Activated CD4-positive, alpha-beta memory T cell treated with anti-CD3 and anti-CD28 coated beads, Interleukin-2, amount 10 ng/mL, durations not matched to agents 7 days and 5 days (primary cell): ENCODE measurements at regions not wholly inside any gene's neighbourhood (a gene's known extent, or its start where the extent isn't known, plus 50 kb on each side); places are given as distances from the start of the nearest gene placed in this dataset.
"Not testable (repeated sequence)": the region's sequence is repeated elsewhere in the genome, so short reads cannot be mapped to it uniquely, and the experiment has no call there.

Experiments used
- CTCF ChIA-PET: fragments of 350-600 bp; sonication (Branson Sonifier 250); formaldehyde crosslinking; loops from one replicate; lab custom pipeline; 2021; ENCODE audit warnings: antibody characterized with exemption, inconsistent platforms; lab: Charles Lee
- POLR2A ChIA-PET: fragments of 350-600 bp; sonication (Branson Sonifier 250); formaldehyde crosslinking; loops from one replicate; lab custom pipeline; 2021; ENCODE audit warnings: antibody characterized with exemption; lab: Charles Lee
- DNase-seq: peaks from one replicate; pipeline ENCODE4 v3.0.0-alpha.2; 2020
- H3K27ac Mint-ChIP-seq: one replicate; pipeline ENCODE4 v1.8.0; 2021; ENCODE audit warnings: mild to moderate bottlenecking, mixed read lengths
- H3K27me3 Mint-ChIP-seq: one replicate; pipeline ENCODE4 v1.8.0; 2021; ENCODE audit warnings: mixed read lengths
- H3K36me3 Mint-ChIP-seq: one replicate; pipeline ENCODE4 v1.8.0; 2021; ENCODE audit warnings: low read depth, mixed read lengths
- H3K4me1 Mint-ChIP-seq: one replicate; pipeline ENCODE4 v1.8.0; 2021; ENCODE audit warnings: mixed read lengths
- H3K4me3 Mint-ChIP-seq: one replicate; pipeline ENCODE4 v1.8.0; 2021; ENCODE audit warnings: mild to moderate bottlenecking, mixed read lengths
- H3K9me3 Mint-ChIP-seq: one replicate; pipeline ENCODE4 v1.8.0; 2021; ENCODE audit warnings: mixed read lengths

DNA sequence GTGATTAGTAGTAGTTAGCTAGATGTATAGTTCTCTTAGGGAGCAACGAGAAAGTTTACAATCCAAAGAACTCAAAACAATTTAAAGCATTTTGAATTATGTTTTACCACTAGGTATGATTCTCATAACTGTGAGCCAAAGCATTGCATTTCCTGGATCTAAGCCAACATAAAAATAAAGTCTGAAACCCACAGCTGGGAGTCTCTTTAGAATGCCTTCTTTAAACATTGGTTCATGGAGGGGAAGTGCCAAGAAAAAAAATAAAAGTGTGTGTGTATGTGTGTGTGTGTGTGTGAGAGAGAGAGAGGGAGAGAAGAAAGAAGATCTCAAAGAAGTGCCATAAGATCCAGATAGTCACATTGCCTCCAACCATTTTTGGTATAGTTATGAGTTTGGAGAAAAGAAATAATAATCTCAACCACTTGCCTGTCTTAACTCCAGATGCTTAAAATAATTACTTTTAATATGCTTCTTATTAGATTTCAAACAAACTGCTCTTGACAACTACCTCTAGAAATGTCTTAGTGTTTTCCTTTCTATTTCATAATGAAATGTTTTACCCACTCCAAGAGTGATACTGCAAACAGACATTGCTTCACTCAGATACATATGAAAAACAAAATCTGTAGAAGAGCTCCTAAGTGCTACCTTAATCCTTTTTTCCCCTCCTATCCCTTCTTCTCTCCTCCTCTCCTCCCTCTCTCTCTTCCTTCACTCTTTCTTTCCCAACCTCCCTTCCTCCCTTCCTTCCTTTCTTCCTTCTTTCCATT lies 554.1 kb downstream of the KCTD12 start:
- CTCF ChIA-PET = no interaction called here
- no peaks in the 10 kb centered on the region for H3K9me3 Mint-ChIP-seq
- no peaks in the 10 kb centered on the region for H3K27me3 Mint-ChIP-seq
- POLR2A ChIA-PET = no interaction called here
- no peak overlapping the region for H3K4me3 Mint-ChIP-seq
- H3K36me3 Mint-ChIP-seq = no peaks in the 10 kb centered on the region
- no peak overlapping the region for H3K27ac Mint-ChIP-seq
- DNase-seq = no peak
- no peaks in the 10 kb centered on the region for H3K4me1 Mint-ChIP-seq

DNA sequence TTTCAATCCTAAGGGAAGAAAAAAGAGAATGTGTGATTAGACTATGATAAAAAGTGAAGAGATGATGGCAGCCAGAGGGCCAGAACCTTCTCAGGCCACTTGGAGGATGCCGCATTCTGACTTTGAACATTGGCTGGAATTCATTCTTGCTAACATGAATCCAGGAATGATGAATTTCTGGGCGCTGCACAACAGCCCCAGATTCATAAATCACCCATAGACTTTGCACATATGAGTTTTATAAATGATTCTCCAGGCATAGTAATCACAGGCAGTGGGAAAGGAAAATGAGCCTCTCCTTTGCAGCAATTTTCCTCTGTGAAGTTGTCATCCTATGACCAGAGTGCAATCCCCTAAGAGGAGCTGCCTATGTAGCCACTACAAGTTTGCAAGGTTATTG lies 555.4 kb downstream of the KCTD12 start:
- H3K4me3 Mint-ChIP-seq = no peak overlapping the region
- H3K36me3 Mint-ChIP-seq = no peaks in the 10 kb centered on the region
- H3K9me3 Mint-ChIP-seq = no peaks in the 10 kb centered on the region
- ChIA-PET POLR2A (no interaction called here), CTCF (no interaction called here)
- no peaks in the 10 kb centered on the region for H3K27me3 Mint-ChIP-seq
- H3K4me1 Mint-ChIP-seq = no peaks in the 10 kb centered on the region
- H3K27ac Mint-ChIP-seq = no peak overlapping the region
- no peak for DNase-seq

DNA sequence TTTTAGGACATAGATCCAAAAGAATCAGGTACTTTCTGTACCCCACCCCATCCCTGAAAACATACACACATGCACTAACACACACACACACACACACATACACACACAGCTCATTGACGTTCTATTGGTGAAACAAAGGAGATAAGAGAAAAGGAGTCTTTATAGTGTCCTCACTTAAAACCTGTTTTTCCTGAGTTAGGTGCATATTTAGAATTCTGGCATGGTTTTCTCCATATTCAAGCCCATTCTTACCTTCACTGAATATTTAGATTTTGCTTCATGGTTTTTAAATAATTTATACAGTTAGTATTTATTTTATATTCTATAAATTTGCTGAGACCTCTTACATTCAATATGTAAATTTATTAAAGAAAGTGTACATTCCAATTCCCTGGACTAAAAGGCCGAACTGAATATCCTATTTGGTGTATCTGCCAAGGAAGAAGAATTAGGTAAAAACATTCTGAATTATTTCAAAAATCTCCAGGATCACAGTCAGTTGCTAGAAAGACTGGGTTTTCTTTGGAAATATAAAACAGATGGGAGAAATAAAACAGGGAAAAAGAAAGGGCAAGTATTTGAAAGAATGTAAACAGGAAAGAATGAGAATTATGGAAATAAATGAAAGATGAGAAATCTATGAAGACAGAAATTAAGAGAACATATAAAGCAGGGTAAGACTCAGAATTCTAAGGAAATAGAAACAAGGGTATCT lies 556.2 kb downstream of the KCTD12 start:
- Mint-ChIP-seq H3K4me3 (no peak overlapping the region), H3K27me3 (no peaks in the 10 kb centered on the region), H3K27ac (no peak overlapping the region), H3K4me1 (no peaks in the 10 kb centered on the region), H3K9me3 (no peaks in the 10 kb centered on the region), H3K36me3 (no peaks in the 10 kb centered on the region)
- no peak for DNase-seq
- ChIA-PET CTCF (no interaction called here), POLR2A (no interaction called here)

DNA sequence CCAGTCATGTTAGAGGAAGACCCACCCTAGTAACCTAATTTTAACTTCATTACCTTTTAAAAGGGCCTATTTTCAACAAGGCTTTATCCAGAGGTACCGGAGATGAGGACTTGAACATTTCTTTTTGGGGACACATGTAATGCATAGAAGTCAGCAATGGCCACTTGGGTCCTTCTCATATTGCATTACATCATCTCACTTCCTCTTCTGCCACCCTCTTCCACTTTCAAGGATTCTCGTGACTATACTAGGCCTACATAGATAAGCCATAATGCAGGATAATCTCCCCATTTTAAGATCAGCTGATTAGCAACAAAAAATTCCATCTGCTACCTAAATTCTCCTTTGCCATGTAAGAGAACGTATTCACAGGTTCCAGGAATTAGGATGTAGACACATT lies 557.2 kb downstream of the KCTD12 start:
- no peak overlapping the region for H3K4me3 Mint-ChIP-seq
- no peak overlapping the region for H3K27ac Mint-ChIP-seq
- H3K4me1 Mint-ChIP-seq = no peaks in the 10 kb centered on the region
- no peaks in the 10 kb centered on the region for H3K36me3 Mint-ChIP-seq
- ChIA-PET CTCF (no interaction called here), POLR2A (no interaction called here)
- H3K27me3 Mint-ChIP-seq = no peaks in the 10 kb centered on the region
- no peak for DNase-seq
- H3K9me3 Mint-ChIP-seq = no peaks in the 10 kb centered on the region

DNA sequence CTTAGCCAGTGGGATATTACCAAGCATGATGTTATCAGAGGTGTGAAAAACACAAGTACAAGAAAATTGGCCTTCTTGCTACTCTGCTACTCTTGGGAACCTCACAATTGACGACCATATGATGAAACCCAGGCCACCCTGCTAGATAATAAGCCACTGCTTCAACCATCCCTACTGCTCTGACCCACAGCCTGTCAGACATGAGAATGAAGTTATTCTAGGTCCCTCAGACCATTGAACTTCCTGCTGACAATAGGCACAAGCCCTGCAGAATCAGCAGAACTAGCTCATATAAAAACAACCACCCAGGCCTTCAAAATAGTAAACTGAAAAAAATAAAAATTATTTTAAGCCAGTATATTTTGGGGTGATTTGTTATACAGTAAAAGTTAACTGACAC lies 559.9 kb downstream of the KCTD12 start:
- H3K36me3 Mint-ChIP-seq = no peaks in the 10 kb centered on the region

DNA sequence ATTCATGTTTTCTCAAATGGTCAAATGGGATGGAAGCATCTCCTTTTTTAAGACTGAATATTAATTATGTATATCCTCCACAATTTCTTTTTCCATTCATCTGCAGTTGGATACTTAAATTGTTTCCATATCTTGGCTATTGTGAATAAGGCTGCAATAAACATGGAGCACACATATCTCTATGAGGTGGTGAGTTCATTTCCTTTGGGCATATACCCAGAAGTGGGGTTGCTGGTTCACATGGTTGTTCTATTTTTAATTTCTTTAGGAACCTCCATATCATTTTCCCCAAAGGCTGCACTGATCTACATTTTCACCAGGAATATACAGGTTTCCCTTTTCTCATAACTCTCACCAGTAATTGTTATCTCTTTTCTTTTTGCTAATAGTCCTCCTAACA lies 566.3 kb downstream of the KCTD12 start:
- DNase-seq = no peak
- no peaks in the 10 kb centered on the region for H3K27me3 Mint-ChIP-seq
- no peaks in the 10 kb centered on the region for H3K36me3 Mint-ChIP-seq
- no peaks in the 10 kb centered on the region for H3K9me3 Mint-ChIP-seq
- no peaks in the 10 kb centered on the region for H3K4me1 Mint-ChIP-seq
- H3K4me3 Mint-ChIP-seq = no peak overlapping the region
- ChIA-PET POLR2A (no interaction called here), CTCF (no interaction called here)
- no peak overlapping the region for H3K27ac Mint-ChIP-seq

More for the DNA sequence above, 559.9 kb downstream of the KCTD12 start:
- Mint-ChIP-seq H3K27ac (no peak overlapping the region), H3K27me3 (no peaks in the 10 kb centered on the region), H3K9me3 (no peaks in the 10 kb centered on the region), H3K4me1 (no peaks in the 10 kb centered on the region), H3K4me3 (no peak overlapping the region)
- CTCF ChIA-PET = no interaction called here
- POLR2A ChIA-PET = no interaction called here
- DNase-seq = no peak

DNA sequence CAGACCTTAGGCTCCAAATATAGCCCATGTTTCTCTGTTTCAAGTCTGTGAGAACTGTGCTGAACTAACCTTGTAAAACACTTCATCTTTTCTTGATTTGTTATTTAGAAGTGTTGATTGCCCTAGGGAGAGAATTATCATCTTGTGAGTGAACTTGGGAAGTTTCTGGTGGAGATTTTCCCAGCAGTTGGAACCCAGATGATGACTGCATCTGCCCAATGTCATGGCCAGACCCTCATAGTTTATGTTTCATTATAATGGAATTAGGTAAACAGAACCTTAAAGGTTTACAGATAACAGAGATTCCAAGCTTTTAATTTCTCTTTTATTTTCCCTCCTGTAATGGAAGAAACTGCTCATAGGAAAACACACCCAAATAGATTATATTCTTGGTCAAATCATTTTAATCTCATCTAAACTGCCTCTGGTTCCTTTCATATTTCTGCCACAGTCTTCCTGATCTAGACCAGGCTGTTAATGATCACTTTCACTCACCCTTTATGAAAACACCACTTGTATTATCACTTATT lies 569.1 kb downstream of the KCTD12 start:
- H3K4me3 Mint-ChIP-seq = no peak overlapping the region
- H3K4me1 Mint-ChIP-seq = no peaks in the 10 kb centered on the region
- no peaks in the 10 kb centered on the region for H3K27me3 Mint-ChIP-seq
- POLR2A ChIA-PET = no interaction called here
- H3K9me3 Mint-ChIP-seq = no peaks in the 10 kb centered on the region
- CTCF ChIA-PET = no interaction called here
- DNase-seq = no peak
- no peaks in the 10 kb centered on the region for H3K36me3 Mint-ChIP-seq
- no peak overlapping the region for H3K27ac Mint-ChIP-seq

DNA sequence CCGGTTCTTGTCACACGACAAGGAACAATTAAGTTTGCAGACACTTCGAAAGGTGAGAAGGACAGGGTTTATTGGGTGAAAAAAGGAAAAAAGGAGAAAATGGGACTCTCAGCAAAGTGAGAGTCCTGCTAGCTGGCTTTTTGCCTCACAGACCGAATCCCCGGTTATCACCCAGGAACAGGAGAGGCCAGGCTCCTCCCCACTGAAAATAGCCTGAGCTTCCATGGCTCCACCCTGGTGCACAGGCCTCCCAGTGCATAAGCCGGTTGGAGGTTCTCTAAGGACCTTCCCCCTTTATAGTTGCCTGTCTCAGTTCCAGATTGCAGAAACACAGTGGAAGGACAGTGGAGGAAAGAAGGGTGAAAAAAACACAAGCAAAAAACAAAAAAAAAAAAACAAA lies 571.7 kb downstream of the KCTD12 start:
- ChIA-PET CTCF (no interaction called here), POLR2A (interaction anchor here (0.6 kb wide), 1 partner anchor 8 kb away, joined by 3 read pairs; no protein-coding TSS in a partner anchor)
- no peaks in the 10 kb centered on the region for H3K9me3 Mint-ChIP-seq
- H3K4me3 Mint-ChIP-seq = no peak overlapping the region
- H3K27ac Mint-ChIP-seq = no peak overlapping the region
- no peaks in the 10 kb centered on the region for H3K4me1 Mint-ChIP-seq
- H3K36me3 Mint-ChIP-seq = no peaks in the 10 kb centered on the region
- DNase-seq = no peak
- H3K27me3 Mint-ChIP-seq = no peaks in the 10 kb centered on the region

DNA sequence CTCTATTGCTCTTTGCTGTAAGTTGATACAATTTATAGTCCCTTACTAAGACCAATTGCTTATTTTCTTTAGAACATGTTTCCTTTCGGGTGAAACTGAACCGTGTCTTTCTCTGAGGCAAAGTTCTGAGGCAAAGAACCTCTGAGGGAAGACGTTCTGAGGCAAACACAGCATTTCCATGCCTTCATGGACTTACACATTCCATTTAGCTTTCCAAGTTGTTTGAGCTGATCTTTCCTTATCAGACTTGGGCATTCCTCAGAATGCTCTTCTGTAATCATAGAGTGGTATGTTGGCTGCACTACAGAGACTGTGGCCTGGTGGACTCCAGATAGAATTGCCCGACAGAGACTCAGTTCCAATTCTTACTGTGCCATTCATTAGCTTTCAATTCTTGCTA lies 579.1 kb downstream of the KCTD12 start:
- ChIA-PET CTCF (no interaction called here), POLR2A (no interaction called here)
- no peaks in the 10 kb centered on the region for H3K27me3 Mint-ChIP-seq
- DNase-seq = no peak
- no peak overlapping the region for H3K4me3 Mint-ChIP-seq
- H3K9me3 Mint-ChIP-seq = no peaks in the 10 kb centered on the region
- no peaks in the 10 kb centered on the region for H3K4me1 Mint-ChIP-seq
- no peaks in the 10 kb centered on the region for H3K36me3 Mint-ChIP-seq
- no peak overlapping the region for H3K27ac Mint-ChIP-seq

DNA sequence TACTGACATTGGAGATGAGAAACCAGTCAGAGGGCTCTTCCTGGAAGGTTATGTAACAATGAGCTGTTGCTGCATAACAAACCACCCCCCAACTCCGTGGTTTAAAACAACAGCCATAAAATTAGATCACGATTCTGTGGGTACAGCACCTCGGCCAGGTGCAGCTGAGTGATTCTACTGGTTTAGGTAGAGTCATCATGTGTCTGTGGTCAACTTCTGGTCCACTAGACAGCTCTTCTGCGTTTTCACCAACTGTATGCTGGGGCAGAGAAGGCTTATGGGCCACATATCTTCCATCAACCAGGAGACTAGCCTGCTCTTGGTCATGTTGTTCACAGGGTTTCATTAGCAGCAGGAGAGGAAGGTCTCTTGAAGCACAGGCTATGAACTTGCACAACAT lies 585.5 kb downstream of the KCTD12 start:
- H3K9me3 Mint-ChIP-seq = no peaks in the 10 kb centered on the region
- POLR2A ChIA-PET = no interaction called here
- H3K4me1 Mint-ChIP-seq = no peaks in the 10 kb centered on the region
- no peak overlapping the region for H3K27ac Mint-ChIP-seq
- no peak for DNase-seq
- no peaks in the 10 kb centered on the region for H3K36me3 Mint-ChIP-seq
- no peak overlapping the region for H3K4me3 Mint-ChIP-seq
- CTCF ChIA-PET = no interaction called here
- no peaks in the 10 kb centered on the region for H3K27me3 Mint-ChIP-seq

DNA sequence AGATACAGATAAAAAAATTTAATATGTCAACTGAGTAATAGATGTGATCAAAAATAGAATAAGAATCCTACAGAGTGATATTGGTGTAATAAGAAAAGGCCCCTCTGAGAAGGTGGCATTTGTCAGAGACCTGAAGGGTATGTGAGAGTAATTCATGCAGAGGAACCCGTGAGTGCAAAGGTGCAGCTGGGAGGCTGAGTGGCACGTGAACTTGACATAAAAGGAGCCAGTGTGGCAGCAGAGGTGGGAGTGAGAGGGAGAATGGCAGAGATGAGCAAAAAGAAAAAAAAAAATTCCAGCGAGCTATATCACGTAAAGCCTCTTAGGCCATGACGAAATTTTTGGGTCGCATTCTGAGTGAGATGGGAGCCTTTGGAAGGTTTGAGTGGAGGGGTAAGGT lies 588.9 kb downstream of the KCTD12 start:
- ChIA-PET POLR2A (no interaction called here), CTCF (no interaction called here)
- H3K27ac Mint-ChIP-seq = no peak overlapping the region
- no peak overlapping the region for H3K4me3 Mint-ChIP-seq
- H3K27me3 Mint-ChIP-seq = no peaks in the 10 kb centered on the region
- no peak for DNase-seq
- H3K4me1 Mint-ChIP-seq = no peaks in the 10 kb centered on the region
- no peaks in the 10 kb centered on the region for H3K9me3 Mint-ChIP-seq
- H3K36me3 Mint-ChIP-seq = no peaks in the 10 kb centered on the region

DNA sequence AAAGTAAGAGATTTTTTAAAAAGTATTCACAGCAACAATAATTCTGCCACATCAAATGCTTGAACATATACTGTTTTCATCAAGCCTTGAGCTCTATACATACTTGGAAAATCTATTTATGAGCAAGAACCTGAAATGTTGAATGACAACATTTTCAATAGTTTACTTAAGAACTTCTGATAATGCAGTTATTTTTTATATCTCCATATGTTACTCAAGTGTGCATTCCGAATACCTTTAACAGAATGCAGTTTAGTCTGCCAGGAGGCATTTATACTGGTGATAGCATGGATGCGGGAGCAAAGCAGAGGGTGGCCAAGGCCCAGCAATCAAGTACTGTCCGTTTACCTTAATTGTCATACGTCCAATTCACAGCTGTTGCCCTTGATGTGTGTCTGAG lies 589.5 kb downstream of the KCTD12 start:
- DNase-seq = no peak
- Mint-ChIP-seq H3K36me3 (no peaks in the 10 kb centered on the region), H3K27me3 (no peaks in the 10 kb centered on the region), H3K4me3 (no peak overlapping the region), H3K4me1 (no peaks in the 10 kb centered on the region), H3K27ac (no peak overlapping the region), H3K9me3 (no peaks in the 10 kb centered on the region)
- CTCF ChIA-PET = no interaction called here
- POLR2A ChIA-PET = no interaction called here

DNA sequence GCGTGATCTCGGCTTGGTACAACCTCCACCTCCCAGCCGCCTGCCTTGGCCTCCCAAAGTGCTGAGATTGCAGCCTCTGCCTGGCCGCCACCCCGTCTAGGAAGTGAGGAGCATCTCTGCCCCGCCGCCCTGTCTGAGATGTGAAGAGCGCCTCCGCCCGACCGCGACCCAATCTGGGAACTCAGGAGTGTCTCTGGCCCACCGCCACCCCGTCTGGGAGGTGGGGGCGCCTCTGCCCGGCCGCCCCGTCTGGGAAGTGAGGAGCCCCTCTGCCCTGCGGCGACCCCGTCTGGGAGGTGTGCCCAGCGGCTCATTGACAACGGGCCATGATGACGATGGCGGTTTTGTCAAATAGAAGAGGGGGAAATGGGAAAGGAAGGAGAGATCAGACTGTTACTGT lies 591.2 kb downstream of the KCTD12 start:
- H3K4me3 Mint-ChIP-seq, POLR2A ChIA-PET, H3K36me3 Mint-ChIP-seq, CTCF ChIA-PET, H3K4me1 Mint-ChIP-seq, DNase-seq, H3K27me3 Mint-ChIP-seq, H3K27ac Mint-ChIP-seq, H3K9me3 Mint-ChIP-seq: not testable (repeated sequence)

DNA sequence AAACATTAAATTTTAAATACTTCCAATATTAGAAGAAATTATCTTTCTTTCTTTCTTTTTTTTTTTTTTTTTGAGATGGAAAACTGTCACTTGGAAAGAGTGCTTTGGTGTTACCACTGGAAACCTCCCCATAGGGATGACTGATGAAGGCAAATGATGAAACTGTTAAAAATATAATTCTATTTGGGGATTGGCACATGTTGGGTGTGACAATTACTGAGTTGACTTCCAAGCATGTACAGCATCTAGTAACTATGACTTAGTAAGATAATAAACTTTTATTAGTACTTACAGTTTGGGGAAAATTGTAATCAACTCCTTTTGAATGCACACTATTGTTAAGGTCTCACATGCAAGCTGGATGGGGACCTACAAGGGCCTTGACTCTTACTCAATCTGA lies 592.5 kb downstream of the KCTD12 start:
- ChIA-PET CTCF (no interaction called here), POLR2A (no interaction called here)
- H3K4me3 Mint-ChIP-seq = no peak overlapping the region
- H3K4me1 Mint-ChIP-seq = no peaks in the 10 kb centered on the region
- H3K27me3 Mint-ChIP-seq = no peaks in the 10 kb centered on the region
- DNase-seq = no peak
- no peak overlapping the region for H3K27ac Mint-ChIP-seq
- no peaks in the 10 kb centered on the region for H3K36me3 Mint-ChIP-seq
- no peaks in the 10 kb centered on the region for H3K9me3 Mint-ChIP-seq
